Gastroesophageal sphincter (tissue), 3 donors: ENCODE measurements at regions not wholly inside any gene's neighbourhood (a gene's known extent, or its start where the extent isn't known, plus 50 kb on each side); places are given as distances from the start of the nearest gene placed in this dataset.

Experiments
- CTCF ChIP-seq, 4 experiments: fragments of 200-600 bp in 2 of 4; fragments of 450-650 bp in 2 of 4; sonication (generic) in 1 of 4; IDR thresholded peaks; one replicate each; pipeline ENCODE4 v1.5.1; 2017 to 2019; ENCODE audit warnings: antibody characterized with exemption in 4 of 4, mild to moderate bottlenecking in 2 of 4, moderate library complexity in 2 of 4
- POLR2AphosphoS5 ChIP-seq: sonication (generic); formaldehyde crosslinking; IDR thresholded peaks from one replicate; pipeline ENCODE4 v1.6.1; 2017; ENCODE audit warnings: antibody characterized with exemption

GRCh38 chr3:86766331-86766730 lies 224.6 kb downstream of the VGLL3 start:
- TF ChIP-seq CTCF (IDR thresholded peaks at IDR 0.05) = no peak
- no peak for TF ChIP-seq POLR2AphosphoS5
